Activated CD4-positive, alpha-beta memory T cell treated with anti-CD3 and anti-CD28 coated beads for 36 hours (primary cell): ENCODE measurements at regions not wholly inside any gene's neighbourhood (a gene's known extent, or its start where the extent isn't known, plus 50 kb on each side); places are given as distances from the start of the nearest gene placed in this dataset.

ENCODE experiments used
- CTCF ChIA-PET: fragments of 350-600 bp; sonication (Branson Sonifier 250); formaldehyde crosslinking; loops from one replicate; lab custom pipeline; 2021; ENCODE audit warnings: antibody characterized with exemption, inconsistent platforms; lab: Charles Lee
- POLR2A ChIA-PET: fragments of 350-600 bp; sonication (Branson Sonifier 250); formaldehyde crosslinking; loops from one replicate; lab custom pipeline; 2021; ENCODE audit warnings: antibody characterized with exemption; lab: Charles Lee
- DNase-seq: peaks from one replicate; pipeline ENCODE4 v3.0.0-alpha.2; 2020
- H3K27ac Mint-ChIP-seq: one replicate; pipeline ENCODE4 v1.8.0; 2021; ENCODE audit warnings: mixed read lengths
- H3K27me3 Mint-ChIP-seq: one replicate; pipeline ENCODE4 v1.8.0; 2021; ENCODE audit warnings: mixed read lengths
- H3K36me3 Mint-ChIP-seq: one replicate; pipeline ENCODE4 v1.8.0; 2021; ENCODE audit warnings: mixed read lengths
- H3K4me1 Mint-ChIP-seq: one replicate; pipeline ENCODE4 v1.8.0; 2021; ENCODE audit warnings: low read depth, mixed read lengths
- H3K4me3 Mint-ChIP-seq: one replicate; pipeline ENCODE4 v1.8.0; 2021; ENCODE audit warnings: mild to moderate bottlenecking, mixed read lengths
- H3K9me3 Mint-ChIP-seq: one replicate; pipeline ENCODE4 v1.8.0; 2021; ENCODE audit warnings: mixed read lengths
- intact Hi-C: fragments of 100-400 bp; cut with micrococcal nuclease; formaldehyde crosslinking; loops from one replicate; pipeline ENCODE4 v1.15.1; 2023

DNA sequence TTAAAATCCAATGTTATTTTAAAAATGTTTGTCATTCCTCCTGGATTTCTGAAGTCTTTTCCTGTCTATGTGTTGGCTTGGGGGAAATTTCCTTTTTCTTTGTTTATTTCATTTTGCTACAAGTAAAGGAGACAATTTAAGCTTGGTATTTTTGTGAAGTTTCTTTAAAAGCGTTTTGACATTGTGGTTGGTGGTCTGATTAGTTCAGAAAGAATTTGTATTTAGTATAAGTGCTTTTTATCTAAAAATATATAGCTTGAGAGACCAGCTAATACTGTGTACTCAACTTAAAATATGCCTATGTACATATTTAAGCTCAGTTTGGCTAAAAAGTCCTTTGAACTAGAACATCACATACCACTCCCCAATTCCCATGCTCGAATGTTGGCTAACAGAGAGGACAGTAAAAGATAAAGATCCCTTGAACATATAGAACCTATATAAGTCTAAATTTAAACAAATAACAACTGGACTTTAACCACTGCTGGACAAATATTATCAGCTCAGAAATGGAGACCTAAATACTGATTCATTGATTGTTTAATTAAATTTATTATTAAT is 237.6 kb downstream of the TLE4 start:
- intact Hi-C loops = no loop called here
- no peak overlapping the region for H3K4me3 Mint-ChIP-seq
- no peaks in the 10 kb centered on the region for H3K36me3 Mint-ChIP-seq
- peaks cover 20% of the 10 kb centered on the region for H3K4me1 Mint-ChIP-seq
- no peaks in the 10 kb centered on the region for H3K9me3 Mint-ChIP-seq
- no peak overlapping the region for H3K27ac Mint-ChIP-seq
- peaks cover 2% of the 10 kb centered on the region for H3K27me3 Mint-ChIP-seq
- no peak for DNase-seq
- ChIA-PET CTCF (no interaction called here), POLR2A (no interaction called here)

DNA sequence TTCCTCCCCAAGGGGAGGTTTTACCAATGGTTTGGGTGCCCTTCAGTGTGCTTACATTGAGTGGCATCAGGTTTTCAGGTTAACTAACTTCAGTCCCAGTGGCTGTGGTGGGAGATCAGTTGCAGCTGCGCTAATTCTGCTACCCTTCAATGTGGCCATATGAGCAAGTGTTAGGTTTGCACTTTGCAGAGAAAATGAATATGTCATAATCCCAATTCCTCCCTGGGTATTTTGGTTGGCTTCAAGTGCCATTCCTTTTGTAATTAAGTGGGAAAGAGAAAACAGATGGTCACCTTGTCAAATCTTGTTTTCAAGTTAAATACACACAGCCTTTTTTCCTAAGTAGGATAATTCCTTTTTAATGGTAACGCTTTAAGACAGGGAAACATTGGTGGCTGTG is 236.2 kb downstream of the TLE4 start:
- POLR2A ChIA-PET = no interaction called here
- DNase-seq = no peak
- H3K4me3 Mint-ChIP-seq = no peak overlapping the region
- intact Hi-C loops = no loop called here
- CTCF ChIA-PET = no interaction called here
- H3K27me3 Mint-ChIP-seq = no peaks in the 10 kb centered on the region
- H3K36me3 Mint-ChIP-seq = no peaks in the 10 kb centered on the region
- peaks cover 12% of the 10 kb centered on the region for H3K4me1 Mint-ChIP-seq
- no peak overlapping the region for H3K27ac Mint-ChIP-seq
- H3K9me3 Mint-ChIP-seq = no peaks in the 10 kb centered on the region

DNA sequence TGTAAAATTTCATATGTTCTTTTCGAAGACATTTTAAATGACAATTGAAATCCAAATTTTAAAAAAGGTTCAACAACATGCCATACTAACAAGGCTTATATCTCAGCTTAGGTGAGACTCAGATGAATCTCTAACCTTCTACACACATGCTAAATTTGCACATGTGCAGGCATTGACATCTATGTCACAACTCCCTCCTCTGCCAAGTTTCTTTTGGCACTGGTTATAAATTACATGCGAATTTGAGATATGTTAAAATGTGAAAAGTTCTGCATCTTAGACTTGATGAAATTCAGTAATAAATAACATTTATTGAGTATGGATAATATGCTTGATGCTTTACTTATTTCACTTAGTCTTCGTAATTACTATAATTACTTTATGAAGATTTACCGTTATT is 234.3 kb downstream of the TLE4 start:
- POLR2A ChIA-PET = no interaction called here
- Mint-ChIP-seq H3K9me3 (no peaks in the 10 kb centered on the region), H3K4me3 (no peak overlapping the region), H3K27ac (no peak overlapping the region), H3K36me3 (no peaks in the 10 kb centered on the region), H3K27me3 (no peaks in the 10 kb centered on the region), H3K4me1 (peaks cover 3% of the 10 kb centered on the region)
- intact Hi-C loops = no loop called here
- DNase-seq = no peak
- CTCF ChIA-PET = no interaction called here

DNA sequence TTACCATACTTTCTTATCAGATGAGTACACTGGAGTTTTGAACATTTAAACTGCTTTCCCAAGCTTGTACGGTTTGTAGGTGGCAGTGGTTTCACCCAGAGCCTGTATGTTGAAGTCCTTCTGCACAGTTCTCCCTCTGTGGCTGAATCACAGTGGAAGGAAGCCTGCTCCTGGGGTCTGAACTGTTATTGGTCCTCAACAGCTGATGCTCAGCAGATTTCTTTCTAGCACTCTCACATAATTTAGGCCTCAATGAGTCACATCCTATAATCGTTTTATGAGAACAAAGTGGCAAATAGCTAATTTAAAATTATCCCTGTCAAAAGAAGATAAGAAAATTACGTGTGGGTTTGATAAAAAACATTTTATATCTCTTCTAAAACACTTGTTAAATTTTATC is 229.7 kb downstream of the TLE4 start:
- CTCF ChIA-PET = no interaction called here
- Mint-ChIP-seq H3K4me1 (no peaks in the 10 kb centered on the region), H3K27me3 (no peaks in the 10 kb centered on the region), H3K36me3 (no peaks in the 10 kb centered on the region), H3K9me3 (no peaks in the 10 kb centered on the region), H3K27ac (no peak overlapping the region), H3K4me3 (no peak overlapping the region)
- no peak for DNase-seq
- intact Hi-C loops = no loop called here
- POLR2A ChIA-PET = no interaction called here

DNA sequence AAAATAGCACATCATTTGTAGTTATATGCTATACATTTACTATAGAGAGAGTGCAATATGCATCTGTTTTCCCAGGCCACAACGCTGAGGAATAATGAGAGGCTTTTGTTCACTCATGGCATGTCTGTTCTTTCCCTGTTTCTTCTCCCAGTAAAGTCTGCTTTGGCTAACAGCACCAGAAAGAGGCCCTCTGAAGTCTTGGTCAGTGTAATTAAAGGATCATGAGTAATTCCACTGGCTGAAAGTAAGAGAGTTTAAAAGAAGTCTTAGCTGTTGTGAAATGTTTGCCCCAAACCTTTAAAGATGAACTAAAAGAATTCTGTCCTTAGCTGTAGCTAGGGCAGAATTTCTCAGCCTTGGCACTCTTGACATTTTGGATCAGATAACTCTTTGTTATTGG is 228.8 kb downstream of the TLE4 start:
- Mint-ChIP-seq H3K4me3 (no peak overlapping the region), H3K27me3 (no peaks in the 10 kb centered on the region), H3K27ac (no peak overlapping the region), H3K4me1 (no peaks in the 10 kb centered on the region), H3K36me3 (no peaks in the 10 kb centered on the region), H3K9me3 (no peaks in the 10 kb centered on the region)
- ChIA-PET CTCF (no interaction called here), POLR2A (no interaction called here)
- DNase-seq = no peak
- intact Hi-C loops = no loop called here

DNA sequence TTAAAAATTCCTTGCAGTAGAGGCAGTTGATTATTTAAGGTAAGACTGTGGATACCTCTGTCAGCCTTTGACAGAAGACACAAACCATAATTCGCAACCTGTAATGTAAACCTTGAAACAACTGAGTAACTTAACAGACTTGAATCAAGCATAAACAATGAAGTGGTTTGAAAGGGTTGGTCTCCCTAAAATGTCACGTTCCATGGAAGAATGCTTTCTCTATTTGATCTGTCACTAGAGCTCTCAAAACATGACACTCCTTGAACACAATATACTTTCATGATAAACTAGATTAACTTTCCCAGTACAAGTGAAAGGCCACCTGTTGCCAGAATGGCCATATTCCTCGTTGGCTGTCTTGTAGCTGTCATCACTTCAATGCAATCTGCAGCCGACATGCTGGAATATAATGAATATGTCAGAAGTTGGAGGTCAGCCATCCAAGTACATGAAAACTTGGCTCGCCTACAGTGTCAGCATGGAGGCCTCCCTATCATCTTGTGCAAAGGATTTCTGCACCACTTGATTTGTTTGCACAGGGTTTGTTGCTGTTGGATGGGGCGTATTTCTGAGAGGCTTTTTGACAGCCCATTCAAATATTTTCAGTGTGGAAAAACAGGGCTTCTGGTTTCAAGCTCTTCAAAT is 228.0 kb downstream of the TLE4 start:
- POLR2A ChIA-PET = no interaction called here
- Mint-ChIP-seq H3K27ac (no peak overlapping the region), H3K4me3 (no peak overlapping the region), H3K36me3 (no peaks in the 10 kb centered on the region), H3K27me3 (no peaks in the 10 kb centered on the region), H3K9me3 (no peaks in the 10 kb centered on the region), H3K4me1 (no peaks in the 10 kb centered on the region)
- CTCF ChIA-PET = no interaction called here
- no peak for DNase-seq
- intact Hi-C loops = no loop called here

DNA sequence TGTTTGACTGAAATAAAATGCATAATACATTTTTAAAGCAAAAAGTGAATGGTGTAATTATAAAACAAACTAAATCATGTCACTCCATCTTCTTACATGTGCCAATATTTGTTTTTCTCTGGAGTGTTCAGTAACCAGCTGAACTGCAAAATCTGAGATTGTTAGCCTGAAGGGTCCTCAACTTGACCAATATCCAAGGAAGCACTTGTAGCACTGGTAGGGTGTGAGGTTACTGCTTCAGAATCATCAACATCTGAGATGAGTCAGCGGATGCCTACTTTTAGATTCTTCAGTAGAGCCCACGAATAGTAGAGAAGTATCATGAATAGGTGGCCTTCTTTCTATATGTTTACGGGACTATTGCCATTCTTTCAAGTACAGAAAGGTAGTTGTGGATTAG is 226.7 kb downstream of the TLE4 start:
- CTCF ChIA-PET = no interaction called here
- POLR2A ChIA-PET = no interaction called here
- Mint-ChIP-seq H3K27me3 (no peaks in the 10 kb centered on the region), H3K27ac (no peak overlapping the region), H3K9me3 (no peaks in the 10 kb centered on the region), H3K4me3 (no peak overlapping the region), H3K36me3 (no peaks in the 10 kb centered on the region), H3K4me1 (no peaks in the 10 kb centered on the region)
- no peak for DNase-seq
- intact Hi-C loops = no loop called here

DNA sequence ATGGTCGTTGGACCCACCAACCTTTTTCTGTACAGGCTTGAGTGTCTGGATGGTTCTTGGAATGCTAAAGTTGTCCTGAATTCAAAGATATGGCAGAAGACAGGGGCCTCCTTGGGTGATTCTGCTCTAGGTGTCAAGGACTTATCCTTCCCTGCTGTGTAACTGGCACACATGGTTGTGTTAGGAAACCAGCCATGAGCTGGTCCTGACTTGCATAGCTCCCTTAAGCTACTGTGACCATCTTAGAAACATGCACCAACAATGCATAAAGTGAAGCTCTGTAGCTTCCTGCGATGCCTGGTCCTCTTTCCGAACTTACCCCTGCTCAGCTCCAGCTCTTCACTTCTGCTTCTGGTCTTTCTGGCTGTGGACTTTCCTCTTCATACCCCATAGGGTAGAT is 224.6 kb downstream of the TLE4 start:
- Mint-ChIP-seq H3K27ac (no peak overlapping the region), H3K4me3 (no peak overlapping the region), H3K9me3 (no peaks in the 10 kb centered on the region), H3K4me1 (no peaks in the 10 kb centered on the region), H3K36me3 (no peaks in the 10 kb centered on the region), H3K27me3 (no peaks in the 10 kb centered on the region)
- CTCF ChIA-PET = no interaction called here
- POLR2A ChIA-PET = no interaction called here
- intact Hi-C loops = no loop called here
- no peak for DNase-seq

DNA sequence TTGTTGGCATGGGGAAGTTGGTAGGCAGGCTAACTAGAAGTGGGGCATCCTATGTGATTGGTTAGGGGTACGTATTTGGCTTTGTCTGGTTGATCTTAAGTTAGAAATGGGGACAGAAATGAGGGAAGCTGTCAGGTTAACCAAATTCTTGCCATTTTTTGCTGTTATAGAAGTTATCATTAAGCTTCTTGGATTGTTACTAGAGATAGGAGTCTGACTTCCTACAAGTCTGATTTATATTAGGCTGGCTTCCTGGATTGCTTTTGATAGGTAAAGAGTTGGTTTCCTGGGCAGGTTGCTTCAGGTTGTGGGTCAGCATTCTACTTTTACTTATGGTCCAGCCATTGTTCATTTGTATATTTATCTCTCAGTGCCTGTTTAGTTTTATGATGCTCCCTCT is 216.9 kb downstream of the TLE4 start:
- Mint-ChIP-seq H3K27ac (no peak overlapping the region), H3K27me3 (no peaks in the 10 kb centered on the region), H3K4me1 (no peaks in the 10 kb centered on the region), H3K4me3 (no peak overlapping the region), H3K9me3 (peaks cover 8% of the 10 kb centered on the region), H3K36me3 (no peaks in the 10 kb centered on the region)
- ChIA-PET CTCF (no interaction called here), POLR2A (no interaction called here)
- intact Hi-C loops = no loop called here
- DNase-seq = no peak

DNA sequence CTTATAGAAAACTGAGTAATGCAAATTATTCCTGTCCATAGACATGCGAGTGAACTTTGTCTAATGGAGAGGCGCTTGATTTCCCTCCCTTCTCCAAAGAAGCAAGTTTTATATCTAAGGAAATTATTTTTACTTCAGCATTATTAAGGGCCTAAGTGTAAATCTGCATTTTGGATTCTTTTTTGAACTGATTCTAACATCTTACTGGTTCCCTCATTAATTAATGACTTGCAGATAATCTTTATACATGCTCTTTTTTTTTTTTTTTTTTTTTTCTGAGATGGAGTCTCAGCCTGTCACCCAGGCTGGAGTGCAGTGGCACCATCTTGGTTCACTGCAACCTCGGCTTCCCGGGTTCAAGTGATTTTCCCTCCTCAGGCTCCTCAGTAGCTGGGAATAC is 209.5 kb downstream of the TLE4 start:
- Mint-ChIP-seq H3K4me3 (no peak overlapping the region), H3K4me1 (no peaks in the 10 kb centered on the region), H3K36me3 (no peaks in the 10 kb centered on the region), H3K27ac (no peak overlapping the region), H3K27me3 (no peaks in the 10 kb centered on the region), H3K9me3 (no peaks in the 10 kb centered on the region)
- intact Hi-C loops = no loop called here
- no peak for DNase-seq
- ChIA-PET POLR2A (no interaction called here), CTCF (no interaction called here)

DNA sequence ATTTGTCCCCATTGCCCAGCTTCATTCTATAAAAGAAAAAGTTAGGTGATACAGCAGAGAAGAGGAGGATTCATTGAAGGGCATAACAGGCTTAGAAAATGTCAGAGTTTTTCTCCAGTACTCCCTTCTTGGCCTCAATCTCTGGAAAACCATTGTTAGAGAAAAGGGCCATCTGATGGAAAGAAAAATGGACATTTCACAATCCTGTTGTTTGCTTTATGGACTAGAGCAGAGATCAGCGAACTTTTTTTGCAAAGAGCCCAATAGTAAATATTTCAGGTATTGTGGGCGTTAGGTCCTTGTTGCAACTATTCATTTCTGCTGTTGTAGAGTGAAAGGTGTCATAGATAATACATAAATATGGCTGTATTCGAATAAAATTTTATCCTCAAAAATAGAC is 208.8 kb downstream of the TLE4 start:
- Mint-ChIP-seq H3K27ac (no peak overlapping the region), H3K9me3 (no peaks in the 10 kb centered on the region), H3K4me1 (no peaks in the 10 kb centered on the region), H3K36me3 (no peaks in the 10 kb centered on the region), H3K27me3 (peaks cover 2% of the 10 kb centered on the region), H3K4me3 (no peak overlapping the region)
- no peak for DNase-seq
- CTCF ChIA-PET = no interaction called here
- intact Hi-C loops = no loop called here
- POLR2A ChIA-PET = no interaction called here

DNA sequence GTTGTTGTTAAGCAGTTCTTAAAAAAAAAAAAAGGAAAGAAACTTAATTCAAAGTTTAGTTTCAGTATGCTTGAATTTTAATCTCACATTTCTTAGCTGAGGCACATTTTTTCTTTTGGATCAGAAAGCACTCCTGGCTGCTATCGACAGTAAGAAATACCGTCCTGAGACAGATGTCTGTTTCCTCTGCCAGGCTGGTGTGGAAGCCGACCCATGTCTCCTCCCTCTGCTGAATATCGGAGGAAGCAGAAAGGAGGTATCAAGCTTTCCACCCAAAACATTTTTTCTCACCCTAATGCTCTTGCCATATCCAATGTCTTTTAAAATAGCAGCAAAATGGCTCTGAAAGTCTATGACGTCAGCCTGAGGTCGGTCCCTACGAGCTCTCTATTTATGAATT is 208.1 kb downstream of the TLE4 start:
- ChIA-PET POLR2A (no interaction called here), CTCF (no interaction called here)
- intact Hi-C loops = no loop called here
- peaks cover 2% of the 10 kb centered on the region for H3K27me3 Mint-ChIP-seq
- H3K4me3 Mint-ChIP-seq = no peak overlapping the region
- H3K9me3 Mint-ChIP-seq = no peaks in the 10 kb centered on the region
- H3K4me1 Mint-ChIP-seq = no peaks in the 10 kb centered on the region
- H3K36me3 Mint-ChIP-seq = no peaks in the 10 kb centered on the region
- H3K27ac Mint-ChIP-seq = no peak overlapping the region
- no peak for DNase-seq

DNA sequence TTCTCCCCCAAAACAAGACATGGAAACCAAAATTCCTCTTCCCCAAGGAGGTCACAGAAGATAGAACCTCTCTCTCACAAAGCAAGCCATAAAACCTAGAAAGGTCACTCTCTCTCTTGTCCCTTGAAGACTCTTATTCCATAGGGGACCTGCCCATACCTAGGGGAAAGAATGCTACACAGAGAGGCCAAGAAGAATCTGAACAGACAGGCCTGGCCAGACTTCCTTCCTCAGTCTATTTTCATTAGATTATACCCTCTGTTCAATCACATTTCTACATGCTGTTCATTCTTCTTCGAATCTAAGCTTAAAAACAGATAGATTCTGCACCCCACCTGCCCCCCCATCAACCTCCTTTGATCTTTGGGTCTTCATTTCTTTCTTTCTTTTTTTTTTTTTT is 206.8 kb downstream of the TLE4 start:
- CTCF ChIA-PET = no interaction called here
- peaks cover 3% of the 10 kb centered on the region for H3K27me3 Mint-ChIP-seq
- H3K27ac Mint-ChIP-seq = no peak overlapping the region
- H3K4me3 Mint-ChIP-seq = no peak overlapping the region
- no peak for DNase-seq
- H3K4me1 Mint-ChIP-seq = no peaks in the 10 kb centered on the region
- no peaks in the 10 kb centered on the region for H3K36me3 Mint-ChIP-seq
- H3K9me3 Mint-ChIP-seq = no peaks in the 10 kb centered on the region
- intact Hi-C loops = no loop called here
- POLR2A ChIA-PET = no interaction called here
